RWPE2 (cell line): ENCODE measurements at regions not wholly inside any gene's neighbourhood (a gene's known extent, or its start where the extent isn't known, plus 50 kb on each side); places are given as distances from the start of the nearest gene placed in this dataset.

Experiments
- ATAC-seq: fragments of 200-7000 bp; cut with Tn5 transposase; 3 replicates; pipeline ENCODE4 v1.9.1; 2021; ENCODE audit warnings: low read depth
- DNase-seq: peaks from one replicate; pipeline ENCODE4 v3.0.0-alpha.2; 2020; ENCODE audit warnings: low spot score
- H3K27ac ChIP-seq: fragments of 450-650 bp; 2 replicates; pipeline ENCODE4 v1.5.1; 2017; ENCODE audit warnings: mild to moderate bottlenecking; ENCODE audit not compliant: poor library complexity, severe bottlenecking
- H3K27me3 ChIP-seq: fragments of 250-450 bp; sonication (Bioruptor Pico); 2 replicates; pipeline ENCODE4 v1.5.1; 2021; ENCODE audit warnings: mild to moderate bottlenecking, moderate library complexity; ENCODE audit not compliant: insufficient read depth, poor library complexity, severe bottlenecking
- H3K36me3 ChIP-seq: fragments of 250-450 bp; sonication (Bioruptor Pico); 2 replicates; pipeline ENCODE4 v1.5.1; 2020; ENCODE audit warnings: low read depth, mild to moderate bottlenecking, moderate library complexity
- H3K4me1 ChIP-seq: fragments of 250-450 bp; sonication (Bioruptor Pico); 2 replicates; pipeline ENCODE4 v1.5.1; 2021; ENCODE audit warnings: mild to moderate bottlenecking, moderate library complexity; ENCODE audit not compliant: insufficient read depth, poor library complexity, severe bottlenecking
- H3K4me3 ChIP-seq: fragments of 250-450 bp; sonication (Bioruptor Pico); 2 replicates; pipeline ENCODE4 v1.5.1; 2021; ENCODE audit warnings: mild to moderate bottlenecking, moderate library complexity; ENCODE audit not compliant: severe bottlenecking
- H3K9me3 ChIP-seq: fragments of 250-450 bp; sonication (Bioruptor Pico); 2 replicates; pipeline ENCODE4 v1.5.1; 2021; ENCODE audit warnings: mild to moderate bottlenecking, moderate library complexity; ENCODE audit not compliant: severe bottlenecking
- TF ChIP-seq, protein P1 (sequence below): fragments of 450-650 bp; IDR thresholded peaks from one replicate; pipeline ENCODE4 v1.5.1; 2017; ENCODE audit warnings: mild to moderate bottlenecking, moderate library complexity; ENCODE audit not compliant: poor library complexity, severe bottlenecking

GRCh38 chr15:48031466-48031865, 89.3 kb upstream of the SLC24A5 start:
- no peak overlapping the region for H3K4me3 ChIP-seq
- peaks cover 4% of the 10 kb centered on the region for H3K4me1 ChIP-seq
- no peaks in the 10 kb centered on the region for H3K27me3 ChIP-seq
- H3K36me3 ChIP-seq: no peaks in the 10 kb centered on the region
- TF ChIP-seq, protein P1, sequence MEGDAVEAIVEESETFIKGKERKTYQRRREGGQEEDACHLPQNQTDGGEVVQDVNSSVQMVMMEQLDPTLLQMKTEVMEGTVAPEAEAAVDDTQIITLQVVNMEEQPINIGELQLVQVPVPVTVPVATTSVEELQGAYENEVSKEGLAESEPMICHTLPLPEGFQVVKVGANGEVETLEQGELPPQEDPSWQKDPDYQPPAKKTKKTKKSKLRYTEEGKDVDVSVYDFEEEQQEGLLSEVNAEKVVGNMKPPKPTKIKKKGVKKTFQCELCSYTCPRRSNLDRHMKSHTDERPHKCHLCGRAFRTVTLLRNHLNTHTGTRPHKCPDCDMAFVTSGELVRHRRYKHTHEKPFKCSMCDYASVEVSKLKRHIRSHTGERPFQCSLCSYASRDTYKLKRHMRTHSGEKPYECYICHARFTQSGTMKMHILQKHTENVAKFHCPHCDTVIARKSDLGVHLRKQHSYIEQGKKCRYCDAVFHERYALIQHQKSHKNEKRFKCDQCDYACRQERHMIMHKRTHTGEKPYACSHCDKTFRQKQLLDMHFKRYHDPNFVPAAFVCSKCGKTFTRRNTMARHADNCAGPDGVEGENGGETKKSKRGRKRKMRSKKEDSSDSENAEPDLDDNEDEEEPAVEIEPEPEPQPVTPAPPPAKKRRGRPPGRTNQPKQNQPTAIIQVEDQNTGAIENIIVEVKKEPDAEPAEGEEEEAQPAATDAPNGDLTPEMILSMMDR: no peak
- no peaks in the 10 kb centered on the region for H3K9me3 ChIP-seq
- DNase-seq: no peak
- no peak overlapping the region for H3K27ac ChIP-seq
- ATAC-seq: no peak

DNA sequence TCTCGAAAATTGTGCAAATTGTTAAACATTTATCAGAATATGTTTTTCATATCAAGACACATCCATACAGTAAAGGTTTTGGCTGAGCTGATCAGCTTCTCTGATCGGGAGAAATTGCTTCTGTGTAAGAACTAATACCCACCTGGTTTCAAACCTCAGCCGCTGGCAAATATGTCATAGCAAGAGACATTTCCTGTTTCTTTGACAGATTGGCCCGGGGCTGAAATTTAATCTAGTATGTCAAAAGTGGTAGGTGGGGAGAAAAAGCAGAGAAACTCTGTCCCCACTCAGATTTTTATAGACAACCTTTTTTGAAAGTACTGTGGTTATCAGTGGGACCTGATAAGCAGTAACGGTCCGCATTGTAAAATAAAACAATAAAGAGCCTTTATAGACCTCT, 88.8 kb upstream of the SLC24A5 start:
- H3K27me3 ChIP-seq: no peaks in the 10 kb centered on the region
- peaks cover 4% of the 10 kb centered on the region for H3K4me1 ChIP-seq
- no peak overlapping the region for H3K4me3 ChIP-seq
- TF ChIP-seq, protein P1: no peak
- DNase-seq: no peak
- no peak overlapping the region for H3K27ac ChIP-seq
- no peak for ATAC-seq
- H3K36me3 ChIP-seq: no peaks in the 10 kb centered on the region
- no peaks in the 10 kb centered on the region for H3K9me3 ChIP-seq

- no peak for DNase-seq
- Histone ChIP-seq H3K9me3 (no peaks in the 10 kb centered on the region), H3K4me1 (peaks cover 4% of the 10 kb centered on the region), H3K4me3 (no peak overlapping the region), H3K27ac (no peak overlapping the region), H3K27me3 (no peaks in the 10 kb centered on the region), H3K36me3 (no peaks in the 10 kb centered on the region)
- ATAC-seq: 0 out of 3 replicates have a peak, but pooled peaks have one; percentile 23
- TF ChIP-seq, protein P1: no peak
Observed at GRCh38 chr15:48032911-48033310, 87.9 kb upstream of the SLC24A5 start.

GRCh38 chr15:48038221-48038620, 82.6 kb upstream of the SLC24A5 start:
- ATAC-seq: no peak
- Histone ChIP-seq H3K27me3 (no peaks in the 10 kb centered on the region), H3K27ac (no peak overlapping the region), H3K9me3 (no peaks in the 10 kb centered on the region), H3K4me1 (no peaks in the 10 kb centered on the region), H3K36me3 (no peaks in the 10 kb centered on the region), H3K4me3 (no peak overlapping the region)
- TF ChIP-seq, protein P1: no peak
- DNase-seq: no peak

DNA sequence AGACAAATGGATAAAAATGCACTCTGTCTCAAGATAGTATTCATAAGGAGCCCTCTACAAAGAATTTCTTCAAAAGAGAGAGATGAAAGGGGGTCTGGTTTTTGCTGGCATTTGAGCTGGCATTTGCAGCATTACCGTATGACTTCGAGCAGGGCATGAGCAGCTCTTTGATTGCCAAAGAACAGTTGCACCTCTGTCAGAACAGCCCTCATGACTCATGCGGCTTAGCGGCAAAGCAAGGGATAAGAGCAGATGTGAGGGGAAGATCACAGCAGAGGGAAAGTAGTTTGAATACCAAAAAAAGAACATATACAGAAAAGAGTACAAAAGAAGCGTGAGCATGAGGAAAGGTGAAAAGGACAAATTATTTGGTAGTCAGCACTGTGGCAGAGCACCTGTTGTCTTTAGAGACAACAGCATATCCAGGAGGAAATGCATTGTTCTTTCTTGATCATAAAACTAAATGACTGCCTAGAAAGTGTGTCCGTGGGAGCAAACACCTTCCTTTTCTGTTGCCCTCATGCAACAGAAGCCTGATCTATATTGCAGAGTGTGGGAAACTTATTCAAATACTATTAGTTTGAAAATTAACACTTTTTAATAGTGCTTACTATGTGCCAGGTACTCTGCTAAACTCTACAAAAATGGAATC, 80.5 kb upstream of the SLC24A5 start:
- H3K27ac ChIP-seq: no peak overlapping the region
- DNase-seq: no peak
- TF ChIP-seq, protein P1: no peak
- no peaks in the 10 kb centered on the region for H3K4me1 ChIP-seq
- no peaks in the 10 kb centered on the region for H3K9me3 ChIP-seq
- peak; percentile 99 for ATAC-seq
- H3K36me3 ChIP-seq: no peaks in the 10 kb centered on the region
- H3K27me3 ChIP-seq: no peaks in the 10 kb centered on the region
- no peak overlapping the region for H3K4me3 ChIP-seq
